ENCODE measurements at regions not wholly inside any gene's neighbourhood (a gene's known extent, or its start where the extent isn't known, plus 50 kb on each side); places are given as distances from the start of the nearest gene placed in this dataset.
"Not testable (repeated sequence)": the region's sequence is repeated elsewhere in the genome, so short reads cannot be mapped to it uniquely, and the experiment has no call there.

- TF ChIP-seq CTCF (IDR thresholded peaks at IDR 0.05; ENCODE audit: low read depth, low read length) = no peak
- Histone ChIP-seq H3K27ac (no peak overlapping the region), H3K4me3 (ENCODE audit: low read depth, low read length) (no peak overlapping the region), H3K9me3 (ENCODE audit: severe bottlenecking) (no peaks in the 10 kb centered on the region), H3K27me3 (ENCODE audit: insufficient read depth, low read depth, severe bottlenecking) (no peaks in the 10 kb centered on the region), H3K36me3 (no peaks in the 10 kb centered on the region)
- DNase-seq = no peak
These were observed 703.4 kb upstream of the ANKRD30A start for GRCh38 chr10:36421992-36422391.

GRCh38 chr10:36416513-36416912 is 708.9 kb upstream of the ANKRD30A start:
- DNase-seq = no peak
- Histone ChIP-seq H3K27ac (no peak overlapping the region), H3K9me3 (ENCODE audit: severe bottlenecking) (no peaks in the 10 kb centered on the region), H3K4me3 (ENCODE audit: low read depth, low read length) (no peak overlapping the region), H3K27me3 (ENCODE audit: insufficient read depth, low read depth, severe bottlenecking) (no peaks in the 10 kb centered on the region), H3K36me3 (no peaks in the 10 kb centered on the region)
- TF ChIP-seq CTCF (IDR thresholded peaks at IDR 0.05; ENCODE audit: low read depth, low read length) = no peak

GRCh38 chr10:36412942-36413341 is 712.5 kb upstream of the ANKRD30A start:
- Histone ChIP-seq H3K9me3 (ENCODE audit: severe bottlenecking) (no peaks in the 10 kb centered on the region), H3K27me3 (ENCODE audit: insufficient read depth, low read depth, severe bottlenecking) (no peaks in the 10 kb centered on the region), H3K27ac (no peak overlapping the region), H3K4me3 (ENCODE audit: low read depth, low read length) (no peak overlapping the region), H3K36me3 (no peaks in the 10 kb centered on the region)
- no peak for DNase-seq
- TF ChIP-seq CTCF (IDR thresholded peaks at IDR 0.05; ENCODE audit: low read depth, low read length) = no peak

GRCh38 chr10:36400238-36400637 is 725.2 kb upstream of the ANKRD30A start:
- DNase-seq; H3K4me3 ChIP-seq (ENCODE audit: low read depth, low read length); H3K27me3 ChIP-seq (ENCODE audit: insufficient read depth, low read depth, severe bottlenecking): not testable (repeated sequence)

GRCh38 chr10:36393801-36394200 is 731.6 kb upstream of the ANKRD30A start:
- Histone ChIP-seq H3K4me3 (ENCODE audit: low read depth, low read length) (no peak overlapping the region), H3K27me3 (ENCODE audit: insufficient read depth, low read depth, severe bottlenecking) (no peaks in the 10 kb centered on the region), H3K27ac (no peak overlapping the region), H3K36me3 (no peaks in the 10 kb centered on the region), H3K9me3 (ENCODE audit: severe bottlenecking) (no peaks in the 10 kb centered on the region)
- TF ChIP-seq CTCF (IDR thresholded peaks at IDR 0.05; ENCODE audit: low read depth, low read length) = no peak
- DNase-seq = no peak

More at GRCh38 chr10:36400238-36400637, 725.2 kb upstream of the ANKRD30A start:
- not testable (repeated sequence) for H3K27ac ChIP-seq; H3K9me3 ChIP-seq (ENCODE audit: severe bottlenecking); H3K36me3 ChIP-seq

- Histone ChIP-seq H3K27ac (no peak overlapping the region), H3K27me3 (ENCODE audit: insufficient read depth, low read depth, severe bottlenecking) (no peaks in the 10 kb centered on the region), H3K4me3 (ENCODE audit: low read depth, low read length) (no peak overlapping the region), H3K9me3 (ENCODE audit: severe bottlenecking) (no peaks in the 10 kb centered on the region), H3K36me3 (no peaks in the 10 kb centered on the region)
- no peak for DNase-seq
- TF ChIP-seq CTCF (IDR thresholded peaks at IDR 0.05; ENCODE audit: low read depth, low read length) = no peak
These were observed 734.0 kb upstream of the ANKRD30A start for GRCh38 chr10:36391405-36391804.
